HT-29 (cell line): ENCODE measurements at regions not wholly inside any gene's neighbourhood (a gene's known extent, or its start where the extent isn't known, plus 50 kb on each side); places are given as distances from the start of the nearest gene placed in this dataset.

Source experiments
- DNase-seq: peaks from one replicate; pipeline ENCODE4 v3.0.0-alpha.2; 2015; ENCODE audit warnings: low spot score

GRCh38 chr11:79990141-79990540 is 549.3 kb upstream of the TENM4 start:
- DNase-seq: no peak

- DNase-seq: no peak
These were observed 541.4 kb upstream of the TENM4 start for GRCh38 chr11:79982185-79982584.

GRCh38 chr11:79980916-79981315 is 540.1 kb upstream of the TENM4 start:
- no peak for DNase-seq

- no peak for DNase-seq
These were observed 533.1 kb upstream of the TENM4 start for GRCh38 chr11:79973721-79974617.

GRCh38 chr11:79971255-79971654 is 530.4 kb upstream of the TENM4 start:
- DNase-seq: no peak

GRCh38 chr11:79966592-79966991 is 525.8 kb upstream of the TENM4 start:
- DNase-seq: no peak

- DNase-seq: no peak
These were observed 523.2 kb upstream of the TENM4 start for GRCh38 chr11:79963856-79964645.

- DNase-seq: no peak
These were observed 519.6 kb upstream of the TENM4 start for GRCh38 chr11:79960461-79960860.

- DNase-seq: no peak
These were observed 518.5 kb upstream of the TENM4 start for GRCh38 chr11:79959318-79959717.

GRCh38 chr11:79957702-79958101 is 516.9 kb upstream of the TENM4 start:
- no peak for DNase-seq

GRCh38 chr11:79956061-79956460 is 515.2 kb upstream of the TENM4 start:
- DNase-seq: no peak

GRCh38 chr11:79953629-79954028 is 512.8 kb upstream of the TENM4 start:
- DNase-seq: peak; percentile 21

- DNase-seq: no peak
These were observed 509.9 kb upstream of the TENM4 start for GRCh38 chr11:79950741-79951140.

GRCh38 chr11:79950172-79950571 is 509.3 kb upstream of the TENM4 start:
- no peak for DNase-seq

GRCh38 chr11:79949574-79949973 is 508.7 kb upstream of the TENM4 start:
- no peak for DNase-seq

GRCh38 chr11:79942646-79943045 is 501.8 kb upstream of the TENM4 start:
- no peak for DNase-seq

GRCh38 chr11:79942090-79942489 is 501.3 kb upstream of the TENM4 start:
- DNase-seq: no peak

GRCh38 chr11:79940974-79941735 is 500.3 kb upstream of the TENM4 start:
- no peak for DNase-seq

- no peak for DNase-seq
These were observed 499.3 kb upstream of the TENM4 start for GRCh38 chr11:79940165-79940564.

GRCh38 chr11:79939111-79939510 is 498.3 kb upstream of the TENM4 start:
- no peak for DNase-seq

GRCh38 chr11:79937676-79938334 is 497.0 kb upstream of the TENM4 start:
- DNase-seq: no peak
